ENCODE measurements at regions not wholly inside any gene's neighbourhood (a gene's known extent, or its start where the extent isn't known, plus 50 kb on each side); places are given as distances from the start of the nearest gene placed in this dataset.
A peak's percentile ranks its signal among the peaks of the same experiment; 100 is the strongest.
"Not testable (repeated sequence)": the region's sequence is repeated elsewhere in the genome, so short reads cannot be mapped to it uniquely, and the experiment has no call there.

GRCh38 chr12:9309749-9310148 lies 101.6 kb upstream of the PZP start:
- ATAC-seq, DNase-seq: not testable (repeated sequence)

DNA sequence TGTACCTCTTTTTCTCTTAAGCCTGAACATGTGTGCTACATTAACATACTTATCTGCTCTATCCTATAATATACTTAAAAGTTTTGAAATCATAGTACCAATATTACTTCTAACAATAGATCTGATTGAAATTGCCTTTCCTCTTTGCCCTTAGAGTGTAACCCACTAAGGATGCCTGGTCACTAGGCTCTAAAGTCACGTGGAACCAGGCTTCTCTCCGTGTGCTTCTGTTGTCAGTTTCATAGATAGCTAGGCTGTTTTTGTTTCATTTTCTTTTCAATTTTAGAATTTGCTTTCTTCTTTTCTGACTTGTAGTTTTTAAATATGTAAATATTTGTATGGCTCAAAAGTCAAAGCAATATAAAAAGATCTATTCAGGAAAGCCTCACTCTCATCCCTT lies 100.5 kb upstream of the PZP start:
- DNase-seq, ATAC-seq: not testable (repeated sequence)

DNA sequence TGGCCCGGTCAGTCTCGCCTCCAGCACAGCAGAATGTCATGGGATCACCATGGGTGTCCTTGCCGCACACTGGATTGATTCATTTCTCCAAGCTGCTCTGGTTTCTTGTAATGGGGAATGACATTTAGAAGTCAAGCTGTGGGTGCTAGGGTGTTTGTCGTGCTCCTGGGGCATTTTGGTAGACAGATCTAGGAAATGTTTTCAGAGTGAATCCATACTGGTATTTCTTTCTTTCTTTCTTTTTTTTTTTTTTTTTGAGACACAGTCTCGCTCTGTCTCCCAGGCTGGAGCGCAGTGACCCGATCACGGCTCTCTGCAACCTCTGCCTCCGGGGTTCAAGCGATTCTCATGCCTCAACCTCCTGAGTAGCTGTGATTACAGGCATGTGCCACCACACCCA lies 100.0 kb upstream of the PZP start:
- not testable (repeated sequence) for DNase-seq, ATAC-seq

DNA sequence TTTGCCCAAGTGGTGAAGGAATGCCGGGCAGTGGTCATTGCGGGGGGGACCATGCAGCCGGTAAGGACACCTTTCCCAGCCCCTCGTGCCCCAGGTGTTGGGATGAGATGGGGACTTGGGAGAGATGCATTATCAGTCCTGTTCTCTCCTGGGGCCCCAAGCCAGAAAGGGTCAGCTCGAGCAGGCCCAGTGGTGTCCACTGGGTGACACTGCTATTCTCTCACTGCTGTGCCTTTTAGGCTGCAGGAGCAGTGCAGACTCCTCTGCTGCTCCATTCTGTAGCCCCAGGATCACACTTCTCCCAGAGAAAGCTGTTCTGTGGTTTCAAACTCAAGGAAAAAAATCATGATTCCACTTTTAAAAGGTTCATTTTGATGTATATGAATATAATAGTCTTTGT lies 99.1 kb upstream of the PZP start:
- not testable (repeated sequence) for DNase-seq, ATAC-seq

GRCh38 chr12:9306004-9306403 lies 97.8 kb upstream of the PZP start:
- ATAC-seq: not testable (repeated sequence)

GRCh38 chr12:9304540-9304939 lies 96.3 kb upstream of the PZP start:
- ATAC-seq, DNase-seq: not testable (repeated sequence)

More at GRCh38 chr12:9306004-9306403, 97.8 kb upstream of the PZP start:
- not testable (repeated sequence) for DNase-seq

DNA sequence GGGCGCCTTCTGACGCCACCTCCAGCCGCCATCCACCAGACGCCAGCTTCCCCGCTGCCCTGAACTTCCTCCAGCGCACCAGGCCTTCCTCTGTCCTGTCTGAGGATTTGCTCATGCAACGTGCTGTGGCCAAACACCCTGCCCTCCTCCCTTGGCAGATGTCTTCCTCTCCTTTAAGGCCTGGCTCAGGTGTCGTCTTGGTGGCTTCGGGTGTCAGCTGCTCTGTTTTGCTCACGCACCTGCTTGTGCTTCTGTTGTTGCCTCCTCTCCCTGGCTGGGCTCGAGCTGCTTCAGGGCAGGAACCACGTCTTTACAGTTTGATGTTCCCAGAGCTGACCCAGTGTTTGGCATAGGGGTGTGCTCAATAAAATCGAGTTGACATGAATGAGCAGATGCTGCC lies 87.7 kb upstream of the PZP start:
- ATAC-seq, DNase-seq: not testable (repeated sequence)

GRCh38 chr12:9294072-9294620 lies 86.0 kb upstream of the PZP start:
- ATAC-seq: not testable (repeated sequence)

DNA sequence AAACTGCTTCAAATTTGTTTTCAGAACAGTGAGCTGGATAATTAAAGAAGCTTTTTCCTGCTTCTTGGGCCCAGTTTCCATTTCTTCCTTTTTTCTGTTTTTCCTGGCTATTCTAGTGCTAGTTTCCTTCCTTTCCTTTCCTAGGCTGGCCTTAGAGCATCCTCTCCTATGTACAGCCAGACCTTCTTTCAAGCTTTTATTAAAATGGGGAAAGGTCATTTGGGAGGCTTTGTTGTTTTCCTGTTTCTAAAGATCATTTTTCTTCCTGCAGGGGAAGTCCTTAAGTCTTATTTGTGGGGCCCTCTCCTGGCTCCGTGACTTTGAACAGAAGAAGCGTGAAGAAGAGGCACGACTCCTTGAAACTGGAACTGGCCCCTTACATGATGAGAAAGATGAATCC lies 85.2 kb upstream of the PZP start:
- not testable (repeated sequence) for DNase-seq, ATAC-seq

More at GRCh38 chr12:9294072-9294620, 86.0 kb upstream of the PZP start:
- DNase-seq: not testable (repeated sequence)

- not testable (repeated sequence) for ATAC-seq, DNase-seq
Measured at GRCh38 chr12:9289984-9290383, 81.8 kb upstream of the PZP start.

DNA sequence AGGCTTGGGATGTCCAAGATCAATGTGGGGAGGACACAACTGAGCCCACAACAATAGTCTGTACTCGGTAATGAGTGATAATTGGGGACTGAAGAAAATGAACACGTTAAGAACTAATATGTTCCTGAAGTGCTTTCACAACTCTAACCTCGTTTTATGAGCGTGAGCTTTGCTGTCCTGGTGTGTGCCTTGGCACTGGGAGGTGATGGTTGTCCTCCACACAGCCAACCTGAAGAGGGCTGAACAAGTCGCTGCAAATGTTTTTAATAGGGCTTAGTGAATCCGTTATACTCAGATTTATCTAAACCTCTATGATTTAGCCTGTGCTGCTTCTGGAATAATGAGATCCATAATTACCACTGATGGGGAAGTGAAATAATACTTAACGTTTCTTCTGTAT lies 76.5 kb upstream of the PZP start:
- not testable (repeated sequence) for DNase-seq, ATAC-seq

- ATAC-seq: peak; percentile 52
- peak; percentile 35 for DNase-seq
Measured at GRCh38 chr12:9284197-9284596, 76.0 kb upstream of the PZP start.

DNA sequence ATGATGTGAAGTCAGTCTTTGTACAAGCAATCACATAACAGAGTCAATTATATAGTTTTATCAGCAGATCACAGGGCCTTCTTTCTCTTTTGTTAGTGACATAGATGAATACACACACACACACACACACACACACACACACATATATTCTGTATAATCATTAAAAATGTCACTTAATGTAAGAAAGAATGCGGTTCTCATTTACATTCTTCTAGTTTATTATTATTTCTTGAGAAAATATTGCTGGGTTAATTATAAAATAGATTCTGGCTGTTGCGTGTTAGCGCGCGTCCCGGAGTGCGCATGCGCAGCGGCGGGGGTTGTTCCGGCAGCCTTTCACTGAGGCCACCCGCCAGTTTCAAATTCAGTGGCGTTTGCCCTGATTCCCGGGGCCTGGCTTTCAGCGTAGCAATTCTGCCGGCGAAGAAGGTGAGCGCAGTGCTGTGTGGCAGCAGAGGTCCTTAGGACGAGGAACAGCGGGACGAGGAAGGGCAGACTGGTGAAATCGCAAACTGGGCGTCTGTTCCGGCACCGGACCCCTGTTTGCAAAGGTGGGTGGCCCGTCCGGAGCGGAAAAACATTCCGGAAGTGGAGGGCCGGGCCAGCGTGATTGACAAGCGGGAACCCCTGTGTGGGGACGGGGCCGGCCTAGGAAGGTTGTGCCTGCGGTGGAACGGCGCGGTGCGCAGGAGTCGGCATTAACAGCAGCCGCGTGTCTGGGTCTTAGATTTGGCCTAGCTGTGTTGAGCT lies 75.3 kb upstream of the PZP start:
- DNase-seq: peak; percentile 86
- ATAC-seq: peak; percentile 97

DNA sequence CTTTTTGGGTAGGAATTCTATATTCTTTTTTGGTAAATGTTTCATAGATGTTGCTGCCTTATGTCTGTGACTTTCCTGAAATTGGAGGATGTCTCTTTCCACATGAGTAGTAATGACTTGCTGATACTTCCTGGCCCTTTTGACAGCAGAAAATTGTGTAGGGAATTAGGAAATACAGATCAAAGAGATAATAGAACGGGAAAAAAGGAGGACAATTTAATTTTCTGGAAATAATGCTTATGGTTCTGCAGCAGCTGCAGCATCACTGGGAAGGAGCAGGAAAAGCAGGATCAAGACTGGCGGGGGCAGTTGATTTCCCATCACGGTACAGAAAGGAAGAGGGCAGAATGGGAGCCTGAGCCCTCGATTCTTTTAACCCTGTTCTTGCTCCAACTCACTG lies 68.8 kb upstream of the PZP start:
- ATAC-seq (no peak), DNase-seq (no peak)

GRCh38 chr12:9273276-9273675 lies 65.1 kb upstream of the PZP start:
- no peak for ATAC-seq
- DNase-seq: no peak

- no peak for DNase-seq
- ATAC-seq: no peak
Measured at GRCh38 chr12:9271875-9272274, 63.7 kb upstream of the PZP start.

DNA sequence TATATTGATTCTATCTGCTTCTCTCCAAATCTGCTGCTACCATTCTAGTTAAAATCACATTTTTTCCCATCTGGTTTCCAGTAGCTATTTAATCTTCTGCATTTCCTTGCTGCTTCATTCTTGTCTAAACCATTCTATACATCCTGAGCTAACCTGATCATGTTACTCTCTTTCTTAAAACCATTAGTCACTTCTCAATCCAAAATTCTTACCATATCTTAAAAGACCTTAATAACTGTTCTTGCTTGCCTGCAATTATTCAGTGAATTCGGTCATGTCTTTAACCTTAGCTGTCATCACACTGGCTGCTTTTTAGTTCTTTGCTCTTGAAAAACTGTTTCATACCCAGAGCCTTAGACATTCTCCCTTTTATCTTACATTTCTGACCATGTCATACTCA lies 56.4 kb upstream of the PZP start:
- DNase-seq: no peak
- ATAC-seq: no peak

- DNase-seq: no peak
- ATAC-seq: no peak
Measured at GRCh38 chr12:9260931-9261330, 52.7 kb upstream of the PZP start.

DNA sequence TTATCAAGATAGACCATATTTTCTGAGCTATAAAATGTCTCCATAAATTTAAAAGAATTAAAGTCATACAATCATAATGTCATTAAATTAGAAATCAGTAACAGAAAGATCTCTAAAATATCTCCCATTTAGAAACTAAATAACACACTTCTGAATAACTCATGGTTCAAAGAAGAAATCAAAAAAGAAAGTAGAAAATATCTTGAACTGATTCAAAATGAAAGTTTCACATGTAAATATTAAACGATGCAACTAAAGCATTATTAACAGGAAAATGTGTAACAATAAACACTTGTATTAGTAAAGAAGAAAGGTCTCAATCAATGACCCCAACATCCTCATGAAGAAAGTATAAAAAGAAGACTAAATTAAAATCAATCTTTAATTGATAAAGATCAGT lies 50.5 kb upstream of the PZP start:
- DNase-seq (no peak), ATAC-seq (no peak)

All from stimulated activated naive CD8-positive, alpha-beta T cell treated with anti-CD3 and anti-CD28 coated beads, Interleukin-15, Interleukin-2, amounts not matched to agents 100 U/mL and 50 U/mL, for 24 hours (primary cell).